Fibroblast of lung (primary cell): ENCODE measurements at regions not wholly inside any gene's neighbourhood (a gene's known extent, or its start where the extent isn't known, plus 50 kb on each side); places are given as distances from the start of the nearest gene placed in this dataset.

Experiments used
- EZH2 ChIP-seq: IDR thresholded peaks from 2 replicates; pipeline ENCODE4 v1.5.1; 2012; ENCODE audit warnings: low read length, control low read depth, mild to moderate bottlenecking; ENCODE audit errors: missing control alignments
- TF ChIP-seq, protein P1 (sequence below), 2 donors: IDR thresholded peaks in 1 of 2; conservative IDR thresholded peaks in 1 of 2; 1 replicate in 1 of 2; 2 replicates in 1 of 2; pipeline ENCODE4 v1.5.1; 2011 to 2012; ENCODE audit warnings: low read length in 2 of 2, control low read depth in 1 of 2, inconsistent platforms in 1 of 2, low read depth in 1 of 2, mild to moderate bottlenecking in 1 of 2

GRCh38 chr21:36544545-36544944, 64.6 kb upstream of the CLDN14 start:
- TF ChIP-seq, protein P1, sequence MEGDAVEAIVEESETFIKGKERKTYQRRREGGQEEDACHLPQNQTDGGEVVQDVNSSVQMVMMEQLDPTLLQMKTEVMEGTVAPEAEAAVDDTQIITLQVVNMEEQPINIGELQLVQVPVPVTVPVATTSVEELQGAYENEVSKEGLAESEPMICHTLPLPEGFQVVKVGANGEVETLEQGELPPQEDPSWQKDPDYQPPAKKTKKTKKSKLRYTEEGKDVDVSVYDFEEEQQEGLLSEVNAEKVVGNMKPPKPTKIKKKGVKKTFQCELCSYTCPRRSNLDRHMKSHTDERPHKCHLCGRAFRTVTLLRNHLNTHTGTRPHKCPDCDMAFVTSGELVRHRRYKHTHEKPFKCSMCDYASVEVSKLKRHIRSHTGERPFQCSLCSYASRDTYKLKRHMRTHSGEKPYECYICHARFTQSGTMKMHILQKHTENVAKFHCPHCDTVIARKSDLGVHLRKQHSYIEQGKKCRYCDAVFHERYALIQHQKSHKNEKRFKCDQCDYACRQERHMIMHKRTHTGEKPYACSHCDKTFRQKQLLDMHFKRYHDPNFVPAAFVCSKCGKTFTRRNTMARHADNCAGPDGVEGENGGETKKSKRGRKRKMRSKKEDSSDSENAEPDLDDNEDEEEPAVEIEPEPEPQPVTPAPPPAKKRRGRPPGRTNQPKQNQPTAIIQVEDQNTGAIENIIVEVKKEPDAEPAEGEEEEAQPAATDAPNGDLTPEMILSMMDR (conservative IDR thresholded peaks at IDR 0.05 in 1 of 2, IDR thresholded peaks at IDR 0.05 in 1 of 2; ENCODE audit: low read depth in 1 of 2, low read length in 2 of 2) = no peak
- no peak for TF ChIP-seq EZH2
